Adrenal gland (tissue), 9 donors: ENCODE measurements at regions not wholly inside any gene's neighbourhood (a gene's known extent, or its start where the extent isn't known, plus 50 kb on each side); places are given as distances from the start of the nearest gene placed in this dataset.

Experiments used
- DNase-seq, 7 donors: peaks; one replicate each; pipeline ENCODE4 v3.0.0-alpha.2; 2019 to 2020
- H3K27ac ChIP-seq, 5 donors: fragments of 200-600 bp; sonication (generic) in 4 of 5; 1 replicate in 3 of 5; 2 replicates in 2 of 5; pipeline versions ENCODE4 v1.5.1 to v1.8.0; 2016 to 2020; ENCODE audit warnings: mild to moderate bottlenecking in 1 of 5
- H3K27me3 ChIP-seq: fragments of 200-600 bp; 2 replicates; pipeline ENCODE4 v1.8.0; 2021
- H3K36me3 ChIP-seq, 2 donors: fragments of 200-600 bp; replicated peaks in 1 of 2; 1 replicate in 1 of 2; 2 replicates in 1 of 2; pipeline versions ENCODE4 v1.5.1 to v1.8.0; 2018 to 2022
- H3K4me1 ChIP-seq, 2 donors: fragments of 200-600 bp; replicated peaks in 1 of 2; 1 replicate in 1 of 2; 2 replicates in 1 of 2; pipeline versions ENCODE4 v1.5.1 to v1.8.0; 2018 to 2021
- H3K4me3 ChIP-seq, 4 donors: fragments of 200-600 bp; sonication (generic) in 3 of 4; one replicate each; pipeline ENCODE4 v1.5.1; 2016 to 2018
- H3K9me3 ChIP-seq, 3 donors: fragments of 200-600 bp; sonication (generic) in 1 of 3; replicated peaks in 1 of 3; 1 replicate in 2 of 3; 2 replicates in 1 of 3; pipeline versions ENCODE4 v1.5.1 to v1.8.0; 2016 to 2021
- CTCF ChIP-seq, 6 experiments: fragments of 450-650 bp in 4 of 6; fragments of 200-600 bp in 2 of 6; sonication (generic) in 1 of 6; IDR thresholded peaks; 1 replicate in 5 of 6; 2 replicates in 1 of 6; pipeline versions ENCODE4 v1.5.1 to v1.8.0; 2016 to 2021; ENCODE audit warnings: antibody characterized with exemption in 6 of 6, mild to moderate bottlenecking in 2 of 6, moderate library complexity in 1 of 6
- POLR2A ChIP-seq, 2 donors: fragments of 450-650 bp; IDR thresholded peaks; one replicate each; pipeline ENCODE4 v1.6.1; 2017; ENCODE audit warnings: antibody characterized with exemption in 2 of 2, mild to moderate bottlenecking in 2 of 2, moderate library complexity in 1 of 2
- WGBS, 4 donors: extraction: QIAGEN DNeasy Blood & Tissue Kit in 2 of 4; methylation state at CpG; one replicate each; pipeline versions ENCODE4 v1.1.5 to v1.1.7; 2013 to 2017; 5-methylcytosine and 5-hydroxymethylcytosine counted together
- intact Hi-C, 2 donors: fragments of 100-400 bp; cut with DNase I; formaldehyde crosslinking; loops; one replicate each; pipeline versions ENCODE4 v1.14.1 to v1.15.0; 2022 to 2023
- donor health status: healthy with polysubstance abuse.
- donor health status: Bipolar disorder and iron deficiency.
- donor health status: DM: yes; HTN: yes; CAD: no.
- donor health status: DM: no; HTN: no; CAD: no.
- donor health status: DM: no; HTN: no; CAD: no.

DNA sequence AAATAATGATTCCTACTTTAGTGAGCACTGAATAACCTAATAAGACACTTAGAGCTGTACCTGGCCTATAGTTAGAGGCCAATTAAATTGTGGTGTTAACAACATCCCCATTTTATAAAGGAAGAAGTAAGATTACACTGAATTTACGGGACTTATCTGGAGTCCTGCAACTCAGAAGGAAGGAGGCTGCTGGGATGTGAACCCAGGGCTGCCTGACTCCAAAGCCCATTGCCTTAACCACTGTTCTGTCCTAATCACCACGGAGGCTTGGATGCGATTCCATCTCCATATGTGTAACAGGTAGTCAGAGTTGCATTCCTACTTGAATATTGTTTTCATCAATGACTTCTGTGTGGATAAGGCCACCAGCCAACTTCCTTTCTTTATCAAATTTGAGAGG, 168.9 kb downstream of the SOCS6 start:
- no peaks in the 10 kb centered on the region for H3K9me3 ChIP-seq
- 80 to 86% (median 83%) methylated on average over 3 of the region's 3 CpGs for WGBS, 4 donors
- H3K36me3 ChIP-seq = no peaks in the 10 kb centered on the region
- no peak for DNase-seq
- H3K27ac ChIP-seq = no peak overlapping the region
- TF ChIP-seq CTCF (IDR thresholded peaks at IDR 0.05) (no peak), POLR2A (IDR thresholded peaks at IDR 0.05) (no peak)
- H3K27me3 ChIP-seq = no peaks in the 10 kb centered on the region
- intact Hi-C loops = no loop called here
- H3K4me1 ChIP-seq = no peaks in the 10 kb centered on the region
- no peak overlapping the region for H3K4me3 ChIP-seq

DNA sequence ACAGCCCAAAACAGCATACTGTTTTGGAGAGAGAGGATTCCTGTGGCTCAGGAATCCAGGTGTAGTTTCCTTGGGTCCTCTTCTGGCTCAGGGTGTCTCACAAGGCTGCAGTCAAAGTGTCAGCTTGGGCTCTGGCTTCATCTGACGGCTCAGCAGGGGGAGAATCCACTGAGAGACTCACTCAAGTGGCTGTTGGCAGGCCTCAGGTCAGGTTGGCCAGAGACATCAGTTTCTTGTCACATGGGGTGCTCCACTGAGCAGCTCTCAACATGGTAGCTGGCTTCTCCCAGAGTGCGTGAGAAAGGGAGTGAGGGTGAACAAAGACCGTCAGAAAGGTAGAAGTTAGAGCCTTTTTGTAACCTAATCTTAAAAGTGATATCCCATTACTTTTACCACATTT, 168.4 kb downstream of the SOCS6 start:
- intact Hi-C loops = no loop called here
- TF ChIP-seq CTCF (IDR thresholded peaks at IDR 0.05) (no peak), POLR2A (IDR thresholded peaks at IDR 0.05) (no peak)
- no peak overlapping the region for H3K4me3 ChIP-seq
- H3K27me3 ChIP-seq = no peaks in the 10 kb centered on the region
- WGBS, 4 donors = 51 to 74% (median 58%) methylated on average over 2 to 3 of the region's 3 CpGs
- no peak for DNase-seq
- no peaks in the 10 kb centered on the region for H3K9me3 ChIP-seq
- H3K4me1 ChIP-seq = no peaks in the 10 kb centered on the region
- H3K27ac ChIP-seq = no peak overlapping the region
- H3K36me3 ChIP-seq = no peaks in the 10 kb centered on the region

- TF ChIP-seq CTCF (IDR thresholded peaks at IDR 0.05) (no peak), POLR2A (IDR thresholded peaks at IDR 0.05) (no peak)
- H3K4me3 ChIP-seq = no peak overlapping the region
- no peaks in the 10 kb centered on the region for H3K4me1 ChIP-seq
- no peaks in the 10 kb centered on the region for H3K36me3 ChIP-seq
- intact Hi-C loops = no loop called here
- DNase-seq = no peak
- 75 to 83% (median 78%) methylated on average over 6 of the region's 6 CpGs for WGBS, 4 donors
- H3K27me3 ChIP-seq = no peaks in the 10 kb centered on the region
- H3K27ac ChIP-seq = no peak overlapping the region
- no peaks in the 10 kb centered on the region for H3K9me3 ChIP-seq
These were observed 167.5 kb downstream of the SOCS6 start for GRCh38 chr18:70456376-70456775.

- no peak for TF ChIP-seq POLR2A (IDR thresholded peaks at IDR 0.05)
- TF ChIP-seq CTCF (IDR thresholded peaks at IDR 0.05) = no peak
- Histone ChIP-seq H3K4me3 (no peak overlapping the region), H3K9me3 (no peaks in the 10 kb centered on the region), H3K27ac (no peak overlapping the region), H3K36me3 (no peaks in the 10 kb centered on the region), H3K27me3 (no peaks in the 10 kb centered on the region), H3K4me1 (no peaks in the 10 kb centered on the region)
- intact Hi-C loops = no loop called here
- 68 to 91% (median 76%) methylated on average over 2 of the region's 2 CpGs for WGBS, 4 donors
- no peak for DNase-seq
These were observed 166.9 kb downstream of the SOCS6 start for GRCh38 chr18:70455731-70456130.
